Esophagus muscularis mucosa (tissue), 4 donors: ENCODE measurements at regions not wholly inside any gene's neighbourhood (a gene's known extent, or its start where the extent isn't known, plus 50 kb on each side); places are given as distances from the start of the nearest gene placed in this dataset.
"Not testable (repeated sequence)": the region's sequence is repeated elsewhere in the genome, so short reads cannot be mapped to it uniquely, and the experiment has no call there.

Source experiments
- DNase-seq: peaks from one replicate; pipeline ENCODE4 v3.0.0-alpha.2; 2017; ENCODE audit errors: extremely low spot score
- H3K27ac ChIP-seq, 4 donors: fragments of 200-600 bp; sonication (generic); replicated peaks in 1 of 4; 1 replicate in 3 of 4; 2 replicates in 1 of 4; pipeline ENCODE4 v1.5.1; 2016 to 2019; ENCODE audit warnings: mild to moderate bottlenecking in 1 of 4
- H3K27me3 ChIP-seq, 4 donors: fragments of 200-600 bp; sonication (generic); one replicate each; pipeline versions ENCODE4 v1.5.1 to v1.6.0; 2016 to 2019
- H3K36me3 ChIP-seq, 4 donors: fragments of 200-600 bp; sonication (generic); one replicate each; pipeline ENCODE4 v1.5.1; 2016 to 2019
- H3K4me1 ChIP-seq, 4 donors: fragments of 200-600 bp; sonication (generic); one replicate each; pipeline ENCODE4 v1.5.1; 2016 to 2019
- H3K4me3 ChIP-seq, 4 donors: fragments of 200-600 bp; sonication (generic); 1 replicate in 2 of 4; 2 replicates in 2 of 4; pipeline ENCODE4 v1.5.1; 2016 to 2019; ENCODE audit warnings: mild to moderate bottlenecking in 4 of 4, moderate library complexity in 1 of 4
- H3K9me3 ChIP-seq, 4 donors: fragments of 200-600 bp; sonication (generic); 1 replicate in 3 of 4; 2 replicates in 1 of 4; pipeline ENCODE4 v1.5.1; 2016 to 2019
- EP300 ChIP-seq: sonication (generic); formaldehyde crosslinking; IDR thresholded peaks from one replicate; pipeline ENCODE4 v1.6.1; 2017; ENCODE audit warnings: antibody characterized with exemption
- POLR2A ChIP-seq: fragments of 450-650 bp; IDR thresholded peaks from one replicate; pipeline ENCODE4 v1.6.1; 2017; ENCODE audit warnings: antibody characterized with exemption, moderate library complexity, mild to moderate bottlenecking, low read depth
- POLR2AphosphoS5 ChIP-seq, 2 donors: sonication (generic); formaldehyde crosslinking; IDR thresholded peaks; one replicate each; pipeline ENCODE4 v1.6.1; 2017; ENCODE audit warnings: antibody characterized with exemption in 2 of 2
- WGBS: methylation state at CpG from one replicate; pipeline ENCODE4 v1.1.5; 2018; 5-methylcytosine and 5-hydroxymethylcytosine counted together
- intact Hi-C: fragments of 100-400 bp; cut with DNase I; formaldehyde crosslinking; loops from one replicate; pipeline ENCODE4 v1.15.1; 2023
- TF ChIP-seq, protein P1 (sequence below), 3 experiments: fragments of 200-600 bp in 2 of 3; fragments of 450-650 bp in 1 of 3; sonication (generic) in 2 of 3; IDR thresholded peaks; one replicate each; pipeline ENCODE4 v1.5.1; 2017 to 2019; ENCODE audit warnings: antibody characterized with exemption in 3 of 3, mild to moderate bottlenecking in 2 of 3, moderate library complexity in 1 of 3

- TF ChIP-seq EP300, result no peak
- TF ChIP-seq, protein P1, sequence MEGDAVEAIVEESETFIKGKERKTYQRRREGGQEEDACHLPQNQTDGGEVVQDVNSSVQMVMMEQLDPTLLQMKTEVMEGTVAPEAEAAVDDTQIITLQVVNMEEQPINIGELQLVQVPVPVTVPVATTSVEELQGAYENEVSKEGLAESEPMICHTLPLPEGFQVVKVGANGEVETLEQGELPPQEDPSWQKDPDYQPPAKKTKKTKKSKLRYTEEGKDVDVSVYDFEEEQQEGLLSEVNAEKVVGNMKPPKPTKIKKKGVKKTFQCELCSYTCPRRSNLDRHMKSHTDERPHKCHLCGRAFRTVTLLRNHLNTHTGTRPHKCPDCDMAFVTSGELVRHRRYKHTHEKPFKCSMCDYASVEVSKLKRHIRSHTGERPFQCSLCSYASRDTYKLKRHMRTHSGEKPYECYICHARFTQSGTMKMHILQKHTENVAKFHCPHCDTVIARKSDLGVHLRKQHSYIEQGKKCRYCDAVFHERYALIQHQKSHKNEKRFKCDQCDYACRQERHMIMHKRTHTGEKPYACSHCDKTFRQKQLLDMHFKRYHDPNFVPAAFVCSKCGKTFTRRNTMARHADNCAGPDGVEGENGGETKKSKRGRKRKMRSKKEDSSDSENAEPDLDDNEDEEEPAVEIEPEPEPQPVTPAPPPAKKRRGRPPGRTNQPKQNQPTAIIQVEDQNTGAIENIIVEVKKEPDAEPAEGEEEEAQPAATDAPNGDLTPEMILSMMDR (IDR thresholded peaks at IDR 0.05), result no peak
- no peak for TF ChIP-seq POLR2A
- no peak for TF ChIP-seq POLR2AphosphoS5 (IDR thresholded peaks at IDR 0.05)
- 86% methylated on average over 3 of the region's 3 CpGs for WGBS
- Histone ChIP-seq H3K36me3 (no peaks in the 10 kb centered on the region), H3K27ac (no peak overlapping the region), H3K27me3 (no peaks in the 10 kb centered on the region), H3K4me3 (no peak overlapping the region), H3K9me3 (no peaks in the 10 kb centered on the region), H3K4me1 (no peaks in the 10 kb centered on the region)
- DNase-seq, result no peak
- intact Hi-C loops, result no loop called here
These were observed 103.3 kb upstream of the ARMC3 start for GRCh38 chr10:22824520-22824919.

DNA sequence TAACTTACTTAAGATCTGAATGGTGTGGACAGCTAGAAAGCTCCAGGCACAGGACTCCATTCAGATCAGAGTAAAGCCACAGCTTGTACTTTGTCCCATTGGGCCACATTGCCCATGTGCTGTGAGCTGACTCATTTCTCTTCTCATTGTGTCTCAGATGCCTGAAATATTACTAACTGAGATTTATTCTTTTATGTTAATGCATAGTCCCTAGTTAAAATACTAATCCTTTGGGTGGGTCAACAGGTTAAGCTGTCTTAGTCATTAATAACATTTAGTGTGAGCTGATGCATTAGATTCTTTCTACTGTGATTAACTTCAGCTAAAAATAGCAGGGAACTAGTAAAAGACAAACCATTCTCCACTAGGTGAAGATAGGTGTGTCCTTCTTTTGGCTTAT, 104.7 kb upstream of the ARMC3 start:
- DNase-seq, result no peak
- no peaks in the 10 kb centered on the region for H3K9me3 ChIP-seq
- intact Hi-C loops, result no loop called here
- H3K36me3 ChIP-seq, result no peaks in the 10 kb centered on the region
- TF ChIP-seq EP300, result no peak
- no peak for TF ChIP-seq POLR2A
- TF ChIP-seq, protein P1 (IDR thresholded peaks at IDR 0.05), result no peak
- TF ChIP-seq POLR2AphosphoS5 (IDR thresholded peaks at IDR 0.05), result no peak
- no peaks in the 10 kb centered on the region for H3K4me1 ChIP-seq
- no peak overlapping the region for H3K27ac ChIP-seq
- H3K27me3 ChIP-seq, result no peaks in the 10 kb centered on the region
- no peak overlapping the region for H3K4me3 ChIP-seq

- intact Hi-C loops, H3K27ac ChIP-seq, H3K27me3 ChIP-seq, H3K4me1 ChIP-seq, DNase-seq, H3K4me3 ChIP-seq, H3K9me3 ChIP-seq, H3K36me3 ChIP-seq: not testable (repeated sequence)
- 87% methylated on average over 5 of the region's 5 CpGs for WGBS
These were observed 105.9 kb upstream of the ARMC3 start for GRCh38 chr10:22821921-22822320.

- no peak for DNase-seq
- Histone ChIP-seq H3K9me3 (no peaks in the 10 kb centered on the region), H3K4me1 (no peaks in the 10 kb centered on the region), H3K36me3 (no peaks in the 10 kb centered on the region), H3K27ac (no peak overlapping the region), H3K4me3 (no peak overlapping the region), H3K27me3 (no peaks in the 10 kb centered on the region)
- intact Hi-C loops, result no loop called here
- TF ChIP-seq POLR2AphosphoS5 (IDR thresholded peaks at IDR 0.05) (no peak), EP300 (no peak), POLR2A (no peak)
- TF ChIP-seq, protein P1 (IDR thresholded peaks at IDR 0.05), result no peak
- WGBS, result 66% methylated on average over 1 of the region's 1 CpG
These were observed 106.4 kb upstream of the ARMC3 start for GRCh38 chr10:22821501-22821900.

DNA sequence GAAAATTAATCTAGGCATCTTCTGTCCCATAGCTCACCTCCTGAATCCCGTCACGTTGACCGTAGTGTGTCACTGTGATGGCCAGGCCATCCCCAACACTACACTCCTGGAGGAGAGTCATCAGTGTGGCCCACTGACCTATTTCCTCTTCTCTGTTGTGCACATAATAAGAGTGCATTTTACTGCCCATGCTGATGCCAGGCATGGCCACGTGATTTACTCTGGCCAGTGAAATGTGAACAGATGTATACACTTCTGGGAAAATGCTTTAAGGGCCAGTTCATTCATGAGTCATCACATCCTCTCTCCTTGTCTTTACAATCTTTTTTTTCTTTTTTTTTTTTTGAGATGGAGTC, 101.9 kb upstream of the PIP4K2A start:
- no peak for DNase-seq
- Histone ChIP-seq H3K4me3 (no peak overlapping the region), H3K4me1 (no peaks in the 10 kb centered on the region), H3K9me3 (no peaks in the 10 kb centered on the region), H3K27me3 (no peaks in the 10 kb centered on the region), H3K27ac (no peak overlapping the region), H3K36me3 (no peaks in the 10 kb centered on the region)
- no peak for TF ChIP-seq EP300
- TF ChIP-seq, protein P1 (IDR thresholded peaks at IDR 0.05), result no peak
- no peak for TF ChIP-seq POLR2A
- no peak for TF ChIP-seq POLR2AphosphoS5 (IDR thresholded peaks at IDR 0.05)
- intact Hi-C loops, result no loop called here
- 73% methylated on average over 4 of the region's 4 CpGs for WGBS
